ENCODE measurements at regions not wholly inside any gene's neighbourhood (a gene's known extent, or its start where the extent isn't known, plus 50 kb on each side); places are given as distances from the start of the nearest gene placed in this dataset.

GRCh38 chr12:71021491-71021890 is 101.0 kb upstream of the PTPRR start:
- Histone ChIP-seq H3K9me1 (ENCODE audit: insufficient read depth, low read length) (no peaks in the 10 kb centered on the region), H4K20me1 (ENCODE audit: insufficient read depth, low read length) (no peaks in the 10 kb centered on the region), H3K27me3 (ENCODE audit: control insufficient read depth, insufficient read depth, low read length) (no peaks in the 10 kb centered on the region), H3K4me2 (ENCODE audit: low read depth, low read length) (no peak overlapping the region), H3K27ac (ENCODE audit: insufficient read depth, low read length) (no peak overlapping the region), H3K4ac (ENCODE audit: low read depth, low read length) (no peak overlapping the region), H3K9ac (ENCODE audit: low read depth, low read length) (no peak overlapping the region), H4K8ac (ENCODE audit: low read depth in 2 of 2, low read length in 2 of 2) (no peak overlapping the region), H2BK15ac (ENCODE audit: low read depth, low read length) (no peak overlapping the region), H3K36me3 (ENCODE audit: control insufficient read depth, insufficient read depth, low read length) (no peaks in the 10 kb centered on the region), H2AFZ (replicated peaks; ENCODE audit: low read length, poor library complexity) (no peak overlapping the region), H3K9me3 (ENCODE audit: control insufficient read depth, insufficient read depth, low read length) (peaks cover 2% of the 10 kb centered on the region), H2AK5ac (ENCODE audit: low read depth, low read length) (no peak overlapping the region), H3K56ac (ENCODE audit: extremely low read depth, insufficient read depth, low read length) (no peak overlapping the region), H2BK20ac (ENCODE audit: low read depth, low read length) (no peak overlapping the region), H4K91ac (ENCODE audit: insufficient read depth, low read depth, low read length) (no peak overlapping the region), H3K4me3 (ENCODE audit: insufficient read depth, low read depth, low read length) (no peak overlapping the region), H2BK5ac (ENCODE audit: low read depth, low read length, poor library complexity, severe bottlenecking) (no peak overlapping the region), H3K4me1 (ENCODE audit: control insufficient read depth, insufficient read depth, low read length) (no peaks in the 10 kb centered on the region), H3K23ac (ENCODE audit: low read depth, low read length) (no peak overlapping the region), H2BK120ac (ENCODE audit: low read depth, low read length) (no peak overlapping the region), H4K5ac (ENCODE audit: low read depth, low read length) (no peak overlapping the region), H3K79me1 (ENCODE audit: low read depth in 1 of 2, low read length in 2 of 2) (no peaks in the 10 kb centered on the region), H3K14ac (replicated peaks; ENCODE audit: low read depth, low read length) (no peak overlapping the region), H3K18ac (ENCODE audit: low read depth, low read length) (no peak overlapping the region), H2AK9ac (replicated peaks; ENCODE audit: low read depth, low read length, poor library complexity) (no peak overlapping the region)
- ChIA-PET POLR2A (ENCODE audit: unreplicated experiment) (no interaction called here), CTCF (no interaction called here)
- ATAC-seq (ENCODE audit: low read depth), result no peak
- no CpG with 5 or more reads among the region's 3 CpGs for WGBS, 2 experiments (ENCODE audit: extremely low coverage in 2 of 2, insufficient read length in 1 of 2)
- in situ Hi-C loops (cut with MboI; ENCODE audit: low sequenced_read_pairs) (no loop called here), intact Hi-C loops (cut with micrococcal nuclease) (no loop called here), dilution Hi-C loops (cut with HindIII; ENCODE audit: low sequenced_read_pairs, unreplicated experiment) (no loop called here)
- no peak for DNase-seq
- BruUV-seq (replicated peaks), result no TSS peak
- no peak for TF ChIP-seq RCOR1 (IDR thresholded peaks at IDR 0.05; ENCODE audit: insufficient replicate concordance, low read length)
- no peak for TF ChIP-seq CTCF (conservative IDR thresholded peaks at IDR 0.05; ENCODE audit: low read depth, low read length)
- no peak for TF ChIP-seq ELK1 (IDR thresholded peaks at IDR 0.05; ENCODE audit: borderline replicate concordance, low read depth, low read length)
- TF ChIP-seq SMC3 (IDR thresholded peaks at IDR 0.05; ENCODE audit: low read depth, low read length), result no peak
- no peak for TF ChIP-seq MAFK (IDR thresholded peaks at IDR 0.05; ENCODE audit: low read depth, low read length)
- TF ChIP-seq MXI1 (IDR thresholded peaks at IDR 0.05; ENCODE audit: borderline replicate concordance, low read depth, low read length), result no peak
- no peak for TF ChIP-seq RFX5 (IDR thresholded peaks at IDR 0.05; ENCODE audit: low read depth, low read length)
- TF ChIP-seq RAD21 (IDR thresholded peaks at IDR 0.05; ENCODE audit: low read length), result no peak
- TF ChIP-seq POLR2A (IDR thresholded peaks at IDR 0.05; ENCODE audit: low read depth, low read length), result no peak
- TF ChIP-seq USF2 (IDR thresholded peaks at IDR 0.05; ENCODE audit: low read depth, low read length), result no peak
- TF ChIP-seq BHLHE40 (IDR thresholded peaks at IDR 0.05; ENCODE audit: low read depth, low read length), result no peak
- TF ChIP-seq FOS (IDR thresholded peaks at IDR 0.05; ENCODE audit: low read depth, low read length), result no peak
- no peak for TF ChIP-seq MAZ (IDR thresholded peaks at IDR 0.05; ENCODE audit: borderline replicate concordance, low read depth, low read length)
- TF ChIP-seq NFE2L2 (IDR thresholded peaks at IDR 0.05; ENCODE audit: low read depth, low read length), result no peak
- TF ChIP-seq CHD1 (IDR thresholded peaks at IDR 0.05; ENCODE audit: low read depth, low read length), result no peak
- TF ChIP-seq CEBPB (IDR thresholded peaks at IDR 0.05; ENCODE audit: low read depth, low read length), result no peak

Data from IMR-90 (cell line).